ENCODE measurements at regions not wholly inside any gene's neighbourhood (a gene's known extent, or its start where the extent isn't known, plus 50 kb on each side); places are given as distances from the start of the nearest gene placed in this dataset.
"Not testable (repeated sequence)": the region's sequence is repeated elsewhere in the genome, so short reads cannot be mapped to it uniquely, and the experiment has no call there.

GRCh38 chr7:153412824-153413198 lies 639.4 kb upstream of the DPP6 start:
- DNase-seq; H3K36me3 ChIP-seq; intact Hi-C loops (cut with DNase I; ENCODE audit: low total_unique reads); H3K27ac ChIP-seq; H3K27me3 ChIP-seq (replicated peaks in 1 of 7); H3K4me1 ChIP-seq; H3K4me3 ChIP-seq: not testable (repeated sequence)
- H3K9me3 ChIP-seq = peaks cover 0 to 48% (median 10%) of the 10 kb centered on the region in 8 donors
- 84 to 94% (median 88%) methylated on average over 16 of the region's 16 CpGs for WGBS, 5 donors

DNA sequence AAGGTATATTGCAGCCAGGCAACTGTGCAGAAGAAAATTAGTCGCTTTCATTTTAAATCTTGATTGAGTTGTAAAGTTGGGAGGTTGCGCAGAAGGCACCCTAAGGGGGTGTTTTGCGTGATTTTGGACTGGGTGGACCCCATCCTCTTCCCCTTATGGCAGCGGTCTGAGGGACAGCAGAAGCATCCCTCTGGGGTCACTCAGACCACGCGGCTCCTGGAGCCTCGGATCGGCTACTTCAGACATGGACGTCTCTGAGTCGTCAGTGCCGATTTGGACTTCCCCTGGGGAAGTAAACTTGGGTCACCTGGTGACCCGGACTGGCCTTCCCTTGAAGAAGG lies 639.0 kb upstream of the DPP6 start:
- H3K9me3 ChIP-seq = peaks cover 0 to 48% (median 10%) of the 10 kb centered on the region in 8 donors
- no peaks in the 10 kb centered on the region for H3K36me3 ChIP-seq
- no peaks in the 10 kb centered on the region for H3K27me3 ChIP-seq (replicated peaks in 1 of 7)
- H3K27ac ChIP-seq = no peak overlapping the region
- H3K4me3 ChIP-seq = no peak overlapping the region
- DNase-seq = no peak
- 90 to 91% (median 90%) methylated on average over 12 of the region's 12 CpGs for WGBS, 5 donors
- no peak for TF ChIP-seq POLR2A (IDR thresholded peaks at IDR 0.05)
- TF ChIP-seq, protein P1, sequence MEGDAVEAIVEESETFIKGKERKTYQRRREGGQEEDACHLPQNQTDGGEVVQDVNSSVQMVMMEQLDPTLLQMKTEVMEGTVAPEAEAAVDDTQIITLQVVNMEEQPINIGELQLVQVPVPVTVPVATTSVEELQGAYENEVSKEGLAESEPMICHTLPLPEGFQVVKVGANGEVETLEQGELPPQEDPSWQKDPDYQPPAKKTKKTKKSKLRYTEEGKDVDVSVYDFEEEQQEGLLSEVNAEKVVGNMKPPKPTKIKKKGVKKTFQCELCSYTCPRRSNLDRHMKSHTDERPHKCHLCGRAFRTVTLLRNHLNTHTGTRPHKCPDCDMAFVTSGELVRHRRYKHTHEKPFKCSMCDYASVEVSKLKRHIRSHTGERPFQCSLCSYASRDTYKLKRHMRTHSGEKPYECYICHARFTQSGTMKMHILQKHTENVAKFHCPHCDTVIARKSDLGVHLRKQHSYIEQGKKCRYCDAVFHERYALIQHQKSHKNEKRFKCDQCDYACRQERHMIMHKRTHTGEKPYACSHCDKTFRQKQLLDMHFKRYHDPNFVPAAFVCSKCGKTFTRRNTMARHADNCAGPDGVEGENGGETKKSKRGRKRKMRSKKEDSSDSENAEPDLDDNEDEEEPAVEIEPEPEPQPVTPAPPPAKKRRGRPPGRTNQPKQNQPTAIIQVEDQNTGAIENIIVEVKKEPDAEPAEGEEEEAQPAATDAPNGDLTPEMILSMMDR (IDR thresholded peaks at IDR 0.05 in 8 of 11, conservative IDR thresholded peaks at IDR 0.05 in 3 of 11) = no peak
- no peak for TF ChIP-seq POLR2AphosphoS5 (IDR thresholded peaks at IDR 0.05)
- H3K4me1 ChIP-seq = no peaks in the 10 kb centered on the region
- intact Hi-C loops (cut with DNase I; ENCODE audit: low total_unique reads) = no loop called here

GRCh38 chr7:153413540-153414287 lies 638.5 kb upstream of the DPP6 start:
- Histone ChIP-seq H3K27me3 (replicated peaks in 1 of 7) (no peaks in the 10 kb centered on the region), H3K9me3 (peaks cover 0 to 47% (median 10%) of the 10 kb centered on the region in 8 donors), H3K4me3 (no peak overlapping the region), H3K36me3 (no peaks in the 10 kb centered on the region), H3K27ac (no peak overlapping the region), H3K4me1 (no peaks in the 10 kb centered on the region)
- intact Hi-C loops (cut with DNase I; ENCODE audit: low total_unique reads) = no loop called here
- 90 to 94% (median 93%) methylated on average over 28 of the region's 28 CpGs for WGBS, 5 donors
- DNase-seq = no peak
- TF ChIP-seq POLR2AphosphoS5 (IDR thresholded peaks at IDR 0.05) (no peak), POLR2A (IDR thresholded peaks at IDR 0.05) (no peak)
- TF ChIP-seq, protein P1 (IDR thresholded peaks at IDR 0.05 in 8 of 11, conservative IDR thresholded peaks at IDR 0.05 in 3 of 11) = no peak

DNA sequence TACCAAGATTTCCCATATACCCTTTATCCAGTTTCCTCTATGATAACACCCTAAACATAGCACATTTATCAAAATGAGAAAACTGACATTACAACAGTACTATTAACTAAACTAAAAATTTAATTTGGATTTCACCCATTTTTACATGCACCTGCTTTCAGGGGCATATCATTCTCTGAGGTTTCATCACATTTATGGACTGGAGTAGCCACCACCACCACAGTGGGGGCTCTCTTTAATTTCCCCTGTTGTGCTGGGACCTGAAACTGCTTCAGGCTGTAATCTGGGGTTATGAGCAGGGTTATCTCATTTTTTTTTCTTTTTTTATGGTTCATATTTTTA lies 637.9 kb upstream of the DPP6 start:
- H3K4me3 ChIP-seq = no peak overlapping the region
- H3K9me3 ChIP-seq = peaks cover 0 to 42% (median 10%) of the 10 kb centered on the region in 8 donors
- H3K36me3 ChIP-seq = no peaks in the 10 kb centered on the region
- intact Hi-C loops (cut with DNase I; ENCODE audit: low total_unique reads) = no loop called here
- DNase-seq = no peak
- H3K27me3 ChIP-seq (replicated peaks in 1 of 7) = no peaks in the 10 kb centered on the region
- no peak overlapping the region for H3K27ac ChIP-seq
- TF ChIP-seq POLR2A (IDR thresholded peaks at IDR 0.05) (no peak), POLR2AphosphoS5 (IDR thresholded peaks at IDR 0.05) (no peak)
- TF ChIP-seq, protein P1 (IDR thresholded peaks at IDR 0.05 in 8 of 11, conservative IDR thresholded peaks at IDR 0.05 in 3 of 11) = no peak
- H3K4me1 ChIP-seq = no peaks in the 10 kb centered on the region

DNA sequence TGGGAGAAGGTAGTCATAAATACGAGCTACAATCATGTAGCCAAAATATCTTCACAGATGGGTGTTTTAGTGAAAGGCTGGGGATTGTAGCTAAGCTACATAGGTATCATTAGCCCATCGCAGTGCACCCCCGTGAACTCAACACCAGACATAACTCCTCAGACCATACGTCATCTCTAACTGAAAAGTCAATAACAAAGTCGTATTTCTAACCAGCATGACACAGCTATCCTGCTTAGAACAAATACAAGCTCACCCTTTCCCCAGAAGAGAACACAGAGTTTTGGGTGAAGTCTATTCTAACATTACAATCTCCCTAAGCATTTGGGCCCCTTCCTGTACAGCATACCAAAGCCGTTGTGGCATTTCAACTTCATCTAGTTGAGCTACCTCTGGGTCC lies 636.6 kb upstream of the DPP6 start:
- H3K27me3 ChIP-seq (replicated peaks in 1 of 7) = no peaks in the 10 kb centered on the region
- TF ChIP-seq POLR2AphosphoS5 (IDR thresholded peaks at IDR 0.05) = no peak
- TF ChIP-seq, protein P1 (IDR thresholded peaks at IDR 0.05 in 8 of 11, conservative IDR thresholded peaks at IDR 0.05 in 3 of 11) = no peak
- TF ChIP-seq POLR2A (IDR thresholded peaks at IDR 0.05) = no peak
- H3K36me3 ChIP-seq = no peaks in the 10 kb centered on the region
- WGBS, 5 donors = 69 to 82% (median 76%) methylated on average over 6 of the region's 6 CpGs
- no peaks in the 10 kb centered on the region for H3K4me1 ChIP-seq
- no peak for DNase-seq
- intact Hi-C loops (cut with DNase I; ENCODE audit: low total_unique reads) = no loop called here
- no peak overlapping the region for H3K4me3 ChIP-seq
- H3K9me3 ChIP-seq = peaks cover 0 to 37% (median 8%) of the 10 kb centered on the region in 8 donors
- H3K27ac ChIP-seq = no peak overlapping the region

Measured in spleen (tissue), 11 donors.